Tibial nerve (tissue), 4 donors: ENCODE measurements at regions not wholly inside any gene's neighbourhood (a gene's known extent, or its start where the extent isn't known, plus 50 kb on each side); places are given as distances from the start of the nearest gene placed in this dataset.

Experiments
- DNase-seq, 2 donors: peaks; one replicate each; pipeline ENCODE4 v3.0.0-alpha.2; 2019; ENCODE audit warnings: low spot score in 2 of 2
- H3K27ac ChIP-seq, 4 donors: fragments of 200-600 bp; sonication (generic) in 3 of 4; one replicate each; pipeline ENCODE4 v1.5.1; 2017 to 2019; ENCODE audit warnings: mild to moderate bottlenecking in 1 of 4
- H3K27me3 ChIP-seq, 2 donors: fragments of 200-600 bp; sonication (generic) in 1 of 2; one replicate each; pipeline versions ENCODE4 v1.5.1 to v1.6.0; 2017 to 2019
- H3K36me3 ChIP-seq, 3 donors: fragments of 200-600 bp; sonication (generic); one replicate each; pipeline ENCODE4 v1.5.1; 2018 to 2019
- H3K4me1 ChIP-seq, 4 donors: fragments of 200-600 bp; sonication (generic) in 3 of 4; one replicate each; pipeline ENCODE4 v1.5.1; 2017 to 2019
- H3K4me3 ChIP-seq, 4 donors: fragments of 200-600 bp; sonication (generic) in 3 of 4; one replicate each; pipeline ENCODE4 v1.5.1; 2017 to 2019; ENCODE audit warnings: mild to moderate bottlenecking in 1 of 4, moderate library complexity in 1 of 4
- H3K9me3 ChIP-seq, 4 donors: fragments of 200-600 bp; sonication (generic) in 3 of 4; one replicate each; pipeline ENCODE4 v1.5.1; 2017 to 2019
- EP300 ChIP-seq, 2 donors: sonication (generic); formaldehyde crosslinking; IDR thresholded peaks; one replicate each; pipeline ENCODE4 v1.6.1; 2017; ENCODE audit warnings: antibody characterized with exemption in 2 of 2, mild to moderate bottlenecking in 1 of 2
- POLR2A ChIP-seq, 2 donors: fragments of 450-650 bp; IDR thresholded peaks; one replicate each; pipeline ENCODE4 v1.6.1; 2017; ENCODE audit warnings: antibody characterized with exemption in 2 of 2, mild to moderate bottlenecking in 2 of 2, moderate library complexity in 2 of 2
- WGBS, 2 donors: methylation state at CpG; one replicate each; pipeline ENCODE4 v1.1.5; 2018; 5-methylcytosine and 5-hydroxymethylcytosine counted together
- TF ChIP-seq, protein P1 (sequence below), 5 experiments: fragments of 200-600 bp in 3 of 5; fragments of 450-650 bp in 2 of 5; sonication (generic) in 3 of 5; IDR thresholded peaks; one replicate each; pipeline ENCODE4 v1.5.1; 2016 to 2019; ENCODE audit warnings: antibody characterized with exemption in 5 of 5, mild to moderate bottlenecking in 3 of 5, moderate library complexity in 2 of 5

GRCh38 chr11:31872076-31872443 lies 60.9 kb upstream of the PAX6 start:
- H3K36me3 ChIP-seq, result no peaks in the 10 kb centered on the region
- no peak overlapping the region for H3K27ac ChIP-seq
- peaks cover 0 to 39% of the 10 kb centered on the region in 2 donors for H3K27me3 ChIP-seq
- TF ChIP-seq, protein P1, sequence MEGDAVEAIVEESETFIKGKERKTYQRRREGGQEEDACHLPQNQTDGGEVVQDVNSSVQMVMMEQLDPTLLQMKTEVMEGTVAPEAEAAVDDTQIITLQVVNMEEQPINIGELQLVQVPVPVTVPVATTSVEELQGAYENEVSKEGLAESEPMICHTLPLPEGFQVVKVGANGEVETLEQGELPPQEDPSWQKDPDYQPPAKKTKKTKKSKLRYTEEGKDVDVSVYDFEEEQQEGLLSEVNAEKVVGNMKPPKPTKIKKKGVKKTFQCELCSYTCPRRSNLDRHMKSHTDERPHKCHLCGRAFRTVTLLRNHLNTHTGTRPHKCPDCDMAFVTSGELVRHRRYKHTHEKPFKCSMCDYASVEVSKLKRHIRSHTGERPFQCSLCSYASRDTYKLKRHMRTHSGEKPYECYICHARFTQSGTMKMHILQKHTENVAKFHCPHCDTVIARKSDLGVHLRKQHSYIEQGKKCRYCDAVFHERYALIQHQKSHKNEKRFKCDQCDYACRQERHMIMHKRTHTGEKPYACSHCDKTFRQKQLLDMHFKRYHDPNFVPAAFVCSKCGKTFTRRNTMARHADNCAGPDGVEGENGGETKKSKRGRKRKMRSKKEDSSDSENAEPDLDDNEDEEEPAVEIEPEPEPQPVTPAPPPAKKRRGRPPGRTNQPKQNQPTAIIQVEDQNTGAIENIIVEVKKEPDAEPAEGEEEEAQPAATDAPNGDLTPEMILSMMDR (IDR thresholded peaks at IDR 0.05), result no peak
- TF ChIP-seq POLR2A (IDR thresholded peaks at IDR 0.05) (no peak), EP300 (IDR thresholded peaks at IDR 0.05) (no peak)
- no peaks in the 10 kb centered on the region for H3K4me1 ChIP-seq
- DNase-seq, result no peak
- H3K9me3 ChIP-seq, result peaks cover 0 to 4% (median 0%) of the 10 kb centered on the region in 4 donors
- WGBS, 2 donors, result 80 to 86% methylated on average over 3 of the region's 3 CpGs
- no peak overlapping the region for H3K4me3 ChIP-seq

GRCh38 chr11:31871310-31872075 lies 60.4 kb upstream of the PAX6 start:
- Histone ChIP-seq H3K27me3 (peaks cover 0 to 39% of the 10 kb centered on the region in 2 donors), H3K4me3 (no peak overlapping the region), H3K36me3 (no peaks in the 10 kb centered on the region), H3K27ac (no peak overlapping the region), H3K4me1 (no peaks in the 10 kb centered on the region), H3K9me3 (peaks cover 0 to 10% (median 0%) of the 10 kb centered on the region in 4 donors)
- 41 to 42% methylated on average over 9 to 10 of the region's 10 CpGs for WGBS, 2 donors
- no peak for DNase-seq
- TF ChIP-seq POLR2A (IDR thresholded peaks at IDR 0.05) (no peak), EP300 (IDR thresholded peaks at IDR 0.05) (no peak)
- TF ChIP-seq, protein P1 (IDR thresholded peaks at IDR 0.05), result no peak

DNA sequence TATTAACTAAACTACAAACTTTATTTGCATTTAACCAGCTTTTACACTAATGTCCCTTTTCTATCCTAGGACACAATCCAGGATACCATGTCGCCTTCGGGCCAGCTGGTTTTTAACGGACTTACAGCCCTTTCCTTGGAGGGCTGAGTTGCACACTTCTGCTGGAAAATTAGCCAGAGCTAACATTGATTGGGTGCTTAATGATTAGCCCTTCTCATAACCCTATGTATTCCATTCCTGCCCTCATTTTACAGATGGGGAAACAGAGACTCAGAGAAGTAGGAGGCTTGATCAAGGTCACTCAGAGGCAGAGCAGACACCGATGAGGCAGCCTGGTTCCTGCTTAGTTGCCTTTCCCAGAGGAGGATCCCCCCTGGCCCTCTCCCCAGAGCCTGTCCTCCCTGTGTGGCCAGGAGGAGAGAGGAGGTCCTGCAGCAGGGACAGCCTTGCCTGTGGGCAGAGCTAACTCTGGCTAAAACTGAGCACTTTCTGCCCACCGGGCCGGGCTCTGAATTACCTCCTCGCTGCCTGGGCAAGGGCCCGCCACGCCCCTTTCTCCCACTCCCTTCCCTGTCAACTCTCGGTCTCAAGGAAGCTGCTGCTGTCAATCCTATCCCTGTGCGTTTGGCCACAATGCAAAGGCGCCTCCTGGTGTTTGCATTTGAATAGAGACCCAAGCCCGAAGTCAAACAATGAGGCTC lies 59.6 kb upstream of the PAX6 start:
- H3K27me3 ChIP-seq, result peaks cover 0 to 38% of the 10 kb centered on the region in 2 donors
- TF ChIP-seq EP300 (IDR thresholded peaks at IDR 0.05), result no peak
- TF ChIP-seq, protein P1 (IDR thresholded peaks at IDR 0.05), result peak in 4 of 5 experiments; percentile 24 to 34 (median 30)
- DNase-seq, result peak in 1 of 2 donors; percentile 11
- no peak overlapping the region for H3K27ac ChIP-seq
- no peak overlapping the region for H3K4me3 ChIP-seq
- H3K36me3 ChIP-seq, result no peaks in the 10 kb centered on the region
- no peaks in the 10 kb centered on the region for H3K4me1 ChIP-seq
- H3K9me3 ChIP-seq, result peaks cover 0 to 12% (median 0%) of the 10 kb centered on the region in 4 donors
- WGBS, 2 donors, result 14% methylated on average over 13 of the region's 13 CpGs

DNA sequence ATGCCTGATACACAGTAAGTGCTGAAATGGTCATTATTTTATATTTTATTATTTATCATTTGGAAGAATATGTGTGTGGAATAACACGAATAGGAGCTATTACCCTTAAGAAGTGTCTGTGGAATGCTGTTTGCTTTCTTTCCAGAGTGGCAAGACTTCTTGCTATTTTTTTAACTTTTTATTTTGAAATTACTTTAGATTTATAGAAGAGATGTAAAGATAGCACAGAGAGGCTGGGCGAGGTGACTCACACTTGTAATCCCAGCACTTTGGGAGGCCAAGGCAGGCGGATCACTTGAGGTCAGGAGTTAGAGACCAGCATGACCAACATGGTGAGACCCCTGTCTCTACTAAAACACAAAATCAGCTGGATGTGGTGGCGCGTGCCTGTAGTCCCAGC lies 58.9 kb upstream of the PAX6 start:
- peaks cover 0 to 32% of the 10 kb centered on the region in 2 donors for H3K27me3 ChIP-seq
- no peak overlapping the region for H3K27ac ChIP-seq

More for the DNA sequence above, 58.9 kb upstream of the PAX6 start:
- no peaks in the 10 kb centered on the region for H3K4me1 ChIP-seq
- no peak overlapping the region for H3K4me3 ChIP-seq
- TF ChIP-seq EP300 (IDR thresholded peaks at IDR 0.05), result no peak
- TF ChIP-seq, protein P1 (IDR thresholded peaks at IDR 0.05), result no peak
- no peak for TF ChIP-seq POLR2A (IDR thresholded peaks at IDR 0.05)
- DNase-seq, result no peak
- WGBS, 2 donors, result 80 to 90% methylated on average over 5 of the region's 5 CpGs
- H3K9me3 ChIP-seq, result peaks cover 0 to 12% (median 0%) of the 10 kb centered on the region in 4 donors
- no peaks in the 10 kb centered on the region for H3K36me3 ChIP-seq
